ENCODE measurements at regions not wholly inside any gene's neighbourhood (a gene's known extent, or its start where the extent isn't known, plus 50 kb on each side); places are given as distances from the start of the nearest gene placed in this dataset.

DNA sequence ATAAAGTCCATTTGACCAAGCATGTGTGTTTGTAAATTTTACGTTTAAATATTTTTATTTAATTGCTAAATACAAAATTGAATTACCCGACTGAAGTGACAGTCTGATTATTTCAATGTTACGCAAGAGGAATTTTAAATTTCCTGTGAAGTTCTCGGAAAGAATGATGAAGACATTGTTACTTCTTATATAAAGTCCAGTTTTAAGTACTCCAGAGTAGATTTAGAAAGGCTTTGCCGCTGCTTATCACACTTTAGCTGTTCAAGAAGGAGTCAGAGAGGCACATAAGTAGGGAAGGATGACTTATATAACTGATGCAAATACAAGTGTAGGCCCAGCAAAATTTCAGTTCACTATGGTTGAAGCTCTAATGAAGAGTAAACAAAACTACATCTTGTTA, 265.1 kb upstream of the CITED2 start:
- DNase-seq (ENCODE audit: low spot score): no peak
- TF ChIP-seq, protein P1, sequence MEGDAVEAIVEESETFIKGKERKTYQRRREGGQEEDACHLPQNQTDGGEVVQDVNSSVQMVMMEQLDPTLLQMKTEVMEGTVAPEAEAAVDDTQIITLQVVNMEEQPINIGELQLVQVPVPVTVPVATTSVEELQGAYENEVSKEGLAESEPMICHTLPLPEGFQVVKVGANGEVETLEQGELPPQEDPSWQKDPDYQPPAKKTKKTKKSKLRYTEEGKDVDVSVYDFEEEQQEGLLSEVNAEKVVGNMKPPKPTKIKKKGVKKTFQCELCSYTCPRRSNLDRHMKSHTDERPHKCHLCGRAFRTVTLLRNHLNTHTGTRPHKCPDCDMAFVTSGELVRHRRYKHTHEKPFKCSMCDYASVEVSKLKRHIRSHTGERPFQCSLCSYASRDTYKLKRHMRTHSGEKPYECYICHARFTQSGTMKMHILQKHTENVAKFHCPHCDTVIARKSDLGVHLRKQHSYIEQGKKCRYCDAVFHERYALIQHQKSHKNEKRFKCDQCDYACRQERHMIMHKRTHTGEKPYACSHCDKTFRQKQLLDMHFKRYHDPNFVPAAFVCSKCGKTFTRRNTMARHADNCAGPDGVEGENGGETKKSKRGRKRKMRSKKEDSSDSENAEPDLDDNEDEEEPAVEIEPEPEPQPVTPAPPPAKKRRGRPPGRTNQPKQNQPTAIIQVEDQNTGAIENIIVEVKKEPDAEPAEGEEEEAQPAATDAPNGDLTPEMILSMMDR (IDR thresholded peaks at IDR 0.05; ENCODE audit: extremely low read depth, insufficient read depth, missing control alignments): no peak
- in situ Hi-C loops (cut with MboI; ENCODE audit: low pct_unique_long_range_greater_than_20kb, low sequenced_read_pairs, unreplicated experiment): no loop called here

DNA sequence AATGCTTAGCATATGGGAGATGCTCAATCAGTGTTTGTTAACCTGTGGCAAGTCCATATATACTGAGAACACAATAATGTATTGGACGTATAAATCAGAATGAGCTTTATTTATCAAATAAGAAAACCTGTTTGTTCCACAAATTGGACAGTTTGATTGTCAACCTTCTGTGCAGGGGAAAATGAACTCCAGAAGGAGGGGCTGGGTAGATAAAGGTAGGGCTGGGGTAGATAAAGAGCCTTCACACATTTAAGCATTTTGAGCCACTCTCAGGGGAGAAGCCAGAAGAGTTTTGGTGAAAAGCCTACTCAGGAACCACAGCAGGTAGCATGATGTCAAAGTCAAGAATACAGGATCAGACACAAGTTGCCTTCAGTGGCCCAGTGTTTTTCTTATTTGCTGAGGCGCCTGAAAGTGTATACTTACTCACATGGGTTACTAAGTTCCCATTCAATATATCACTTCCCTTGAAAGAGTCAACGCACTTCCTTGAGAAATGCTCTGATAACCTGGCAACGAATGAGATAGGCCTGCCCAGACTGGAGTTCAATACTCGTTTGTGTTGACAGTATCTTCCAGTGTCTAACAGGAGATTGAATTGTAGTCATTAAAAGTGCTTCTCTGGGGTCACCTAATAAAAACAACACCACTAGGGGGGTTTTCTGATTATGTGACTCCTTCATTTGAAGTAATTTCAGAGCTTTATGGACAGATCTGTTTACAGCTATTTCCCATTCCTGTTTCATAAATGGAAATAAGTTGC, 263.9 kb upstream of the CITED2 start:
- in situ Hi-C loops (cut with MboI; ENCODE audit: low pct_unique_long_range_greater_than_20kb, low sequenced_read_pairs, unreplicated experiment): no loop called here
- TF ChIP-seq, protein P1 (IDR thresholded peaks at IDR 0.05; ENCODE audit: extremely low read depth, insufficient read depth, missing control alignments): no peak

DNA sequence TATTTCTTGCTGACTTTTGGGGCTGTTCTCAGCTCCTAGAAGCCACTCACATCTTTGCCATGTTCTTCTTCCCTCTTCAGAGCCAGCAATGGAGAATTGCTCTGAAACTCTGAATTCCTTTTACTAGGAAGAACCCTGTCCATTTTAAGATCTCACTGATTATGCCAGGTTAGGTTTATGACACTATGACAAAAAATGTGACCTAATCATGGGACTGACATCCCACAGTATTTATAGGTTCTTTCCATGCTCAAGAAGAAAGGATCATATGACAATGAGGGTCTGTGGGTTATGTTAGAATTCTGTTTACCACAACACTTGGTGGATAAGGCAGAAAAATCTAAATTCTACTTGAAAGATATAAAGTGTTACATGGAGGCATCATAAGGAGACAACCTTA, 263.3 kb upstream of the CITED2 start:
- no peak for DNase-seq (ENCODE audit: low spot score)
- TF ChIP-seq, protein P1 (IDR thresholded peaks at IDR 0.05; ENCODE audit: extremely low read depth, insufficient read depth, missing control alignments): no peak
- in situ Hi-C loops (cut with MboI; ENCODE audit: low pct_unique_long_range_greater_than_20kb, low sequenced_read_pairs, unreplicated experiment): no loop called here

More for the DNA sequence above, 263.9 kb upstream of the CITED2 start:
- no peak for DNase-seq (ENCODE audit: low spot score)

DNA sequence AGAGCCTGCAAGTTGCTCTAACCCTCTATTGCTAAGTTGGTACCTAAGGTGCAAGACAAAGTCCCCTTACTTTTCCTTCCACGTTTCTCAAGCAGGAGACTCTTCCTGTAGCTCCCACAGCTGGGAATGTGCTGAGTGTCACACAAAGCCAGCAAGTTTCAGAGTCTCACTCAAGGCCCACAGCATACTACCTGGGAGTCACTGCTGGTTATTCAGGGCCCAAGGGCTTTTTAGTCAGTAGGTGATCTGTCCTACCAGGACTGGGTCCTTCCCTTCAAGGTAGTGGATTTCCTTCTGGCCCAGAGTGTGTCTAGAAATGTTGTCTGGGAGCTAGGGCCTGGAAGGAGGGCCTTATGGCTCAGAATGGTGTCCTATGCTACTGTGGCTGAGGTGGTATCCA, 261.9 kb upstream of the CITED2 start:
- TF ChIP-seq, protein P1 (IDR thresholded peaks at IDR 0.05; ENCODE audit: extremely low read depth, insufficient read depth, missing control alignments): no peak
- in situ Hi-C loops (cut with MboI; ENCODE audit: low pct_unique_long_range_greater_than_20kb, low sequenced_read_pairs, unreplicated experiment): no loop called here
- no peak for DNase-seq (ENCODE audit: low spot score)

DNA sequence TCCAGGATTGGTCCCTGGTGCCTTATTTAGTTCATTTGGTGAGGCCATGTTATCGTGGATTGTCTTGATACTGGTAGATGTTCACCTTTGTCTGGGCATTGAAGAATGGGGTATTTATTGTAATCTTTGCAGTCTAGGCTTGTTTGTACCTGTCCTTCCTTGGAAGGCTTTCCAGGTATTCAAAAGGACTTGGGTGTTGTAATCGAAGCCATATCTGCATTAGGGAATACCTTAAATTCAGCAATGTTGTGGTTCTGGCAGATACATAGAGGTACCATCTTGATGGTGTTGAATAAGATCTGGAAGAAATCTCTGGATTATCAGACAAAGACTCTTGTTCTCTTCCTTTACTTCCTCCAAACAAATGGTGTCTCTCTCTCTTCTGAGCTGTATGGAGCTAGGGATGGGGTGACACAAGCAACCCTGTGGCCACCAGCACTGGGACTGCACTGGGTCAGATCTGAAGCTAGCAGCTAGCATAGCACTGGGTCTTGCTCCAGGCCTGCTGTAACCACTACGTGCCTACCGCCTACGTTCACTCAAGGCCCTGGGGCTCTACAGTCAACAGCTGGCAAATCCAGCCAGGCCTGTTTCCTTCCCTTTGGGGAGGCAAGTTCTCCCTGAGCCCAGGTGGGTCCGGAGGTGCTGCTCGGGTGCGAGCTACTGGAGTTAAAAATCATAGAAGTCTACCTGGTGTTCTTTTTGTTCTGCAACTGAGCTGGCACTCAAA, 261.1 kb upstream of the CITED2 start:
- TF ChIP-seq, protein P1 (IDR thresholded peaks at IDR 0.05; ENCODE audit: extremely low read depth, insufficient read depth, missing control alignments): no peak
- in situ Hi-C loops (cut with MboI; ENCODE audit: low pct_unique_long_range_greater_than_20kb, low sequenced_read_pairs, unreplicated experiment): no loop called here

DNA sequence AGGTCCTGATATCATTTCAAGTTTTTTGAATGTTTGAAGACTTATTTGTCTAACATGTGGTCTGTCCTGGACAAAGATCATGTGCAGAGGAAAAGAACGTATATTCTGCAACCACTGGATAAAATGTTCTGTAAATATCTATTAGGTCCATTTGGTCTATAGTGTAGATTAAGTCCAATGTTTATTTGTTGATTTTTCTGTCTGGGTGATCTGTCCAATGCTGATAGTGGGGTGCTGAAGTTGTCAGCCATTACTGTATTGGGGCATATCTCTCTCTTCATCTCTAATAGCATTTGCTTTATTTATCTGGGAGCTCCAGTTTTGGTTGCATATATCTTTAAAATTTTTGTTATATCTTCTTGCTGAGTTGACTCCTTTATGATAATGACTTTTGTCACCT, 258.4 kb upstream of the CITED2 start:
- TF ChIP-seq, protein P1 (IDR thresholded peaks at IDR 0.05; ENCODE audit: extremely low read depth, insufficient read depth, missing control alignments): no peak
- no peak for DNase-seq (ENCODE audit: low spot score)
- in situ Hi-C loops (cut with MboI; ENCODE audit: low pct_unique_long_range_greater_than_20kb, low sequenced_read_pairs, unreplicated experiment): no loop called here

More for the DNA sequence above, 261.1 kb upstream of the CITED2 start:
- no peak for DNase-seq (ENCODE audit: low spot score)
